ENCODE measurements at regions not wholly inside any gene's neighbourhood (a gene's known extent, or its start where the extent isn't known, plus 50 kb on each side); places are given as distances from the start of the nearest gene placed in this dataset.

DNA sequence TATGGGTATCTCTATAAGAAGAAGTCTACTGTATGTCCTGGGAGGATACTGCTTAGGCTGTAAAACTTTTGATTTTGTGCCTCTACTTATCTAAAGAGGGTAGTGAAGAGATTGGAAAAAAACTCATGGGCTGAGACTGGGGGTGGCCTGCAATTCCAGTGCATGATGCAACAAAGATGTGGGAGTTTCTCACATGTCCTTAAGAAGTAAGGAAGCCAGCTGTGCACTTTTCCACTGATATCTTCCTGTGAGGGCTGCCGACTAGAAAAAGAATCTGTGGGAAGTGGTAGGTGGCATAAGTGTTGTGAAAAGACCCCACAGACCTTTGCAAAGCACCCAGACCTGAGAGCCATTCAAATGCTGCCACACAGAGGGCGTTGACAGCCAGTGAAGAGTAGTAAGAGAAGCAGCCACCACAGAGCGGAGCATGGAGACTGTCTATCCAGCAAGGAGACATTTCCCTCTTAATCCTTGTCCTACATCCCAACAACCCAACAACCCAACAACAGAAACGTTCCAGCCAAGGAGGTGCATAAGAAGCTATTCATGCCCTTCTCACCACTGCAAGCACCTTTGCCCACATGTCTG, 65.1 kb downstream of the PFDN4 start:
- H3K4me3 ChIP-seq (ENCODE audit: control insufficient read depth, low read depth, low read length) = no peak overlapping the region
- DNase-seq (ENCODE audit: low read depth) = no peak
- TF ChIP-seq, protein P1, sequence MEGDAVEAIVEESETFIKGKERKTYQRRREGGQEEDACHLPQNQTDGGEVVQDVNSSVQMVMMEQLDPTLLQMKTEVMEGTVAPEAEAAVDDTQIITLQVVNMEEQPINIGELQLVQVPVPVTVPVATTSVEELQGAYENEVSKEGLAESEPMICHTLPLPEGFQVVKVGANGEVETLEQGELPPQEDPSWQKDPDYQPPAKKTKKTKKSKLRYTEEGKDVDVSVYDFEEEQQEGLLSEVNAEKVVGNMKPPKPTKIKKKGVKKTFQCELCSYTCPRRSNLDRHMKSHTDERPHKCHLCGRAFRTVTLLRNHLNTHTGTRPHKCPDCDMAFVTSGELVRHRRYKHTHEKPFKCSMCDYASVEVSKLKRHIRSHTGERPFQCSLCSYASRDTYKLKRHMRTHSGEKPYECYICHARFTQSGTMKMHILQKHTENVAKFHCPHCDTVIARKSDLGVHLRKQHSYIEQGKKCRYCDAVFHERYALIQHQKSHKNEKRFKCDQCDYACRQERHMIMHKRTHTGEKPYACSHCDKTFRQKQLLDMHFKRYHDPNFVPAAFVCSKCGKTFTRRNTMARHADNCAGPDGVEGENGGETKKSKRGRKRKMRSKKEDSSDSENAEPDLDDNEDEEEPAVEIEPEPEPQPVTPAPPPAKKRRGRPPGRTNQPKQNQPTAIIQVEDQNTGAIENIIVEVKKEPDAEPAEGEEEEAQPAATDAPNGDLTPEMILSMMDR (conservative IDR thresholded peaks at IDR 0.05; ENCODE audit: control insufficient read depth, insufficient read depth, low read depth, low read length) = no peak

DNA sequence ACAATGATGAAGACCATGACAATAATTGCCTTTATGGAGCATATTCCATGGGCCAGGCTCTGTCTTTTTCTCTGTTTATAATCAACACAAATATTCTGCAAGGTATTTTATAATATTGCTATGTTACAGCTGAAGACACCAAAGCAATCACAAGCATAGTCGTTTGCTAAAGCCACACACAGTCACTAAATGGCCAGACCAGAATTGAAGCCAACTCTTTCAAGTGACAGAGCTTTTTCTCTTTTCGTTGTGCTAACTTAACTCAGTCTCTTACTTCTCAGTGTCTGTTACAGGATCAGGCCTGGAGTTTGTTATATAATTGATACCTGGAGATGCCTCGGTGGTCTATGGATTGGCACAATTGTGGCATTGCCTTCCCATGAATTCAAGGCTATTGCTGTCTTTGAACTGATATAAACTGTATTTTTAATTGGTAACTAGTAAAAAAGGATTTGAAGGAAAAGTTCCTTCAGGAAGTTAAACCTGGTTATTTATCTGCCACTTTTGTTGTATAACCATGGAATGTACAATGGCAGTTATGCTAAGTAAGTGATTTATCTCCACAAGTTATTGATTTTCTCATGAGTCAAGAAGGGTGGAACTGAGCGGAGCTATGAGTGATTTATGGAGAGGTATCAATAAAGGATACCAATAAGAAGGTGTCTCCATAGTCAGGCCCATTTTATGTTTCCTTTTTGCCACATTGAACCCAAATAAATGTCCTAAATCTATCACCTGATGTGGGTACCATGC, 67.6 kb downstream of the PFDN4 start:
- no peak overlapping the region for H3K4me3 ChIP-seq (ENCODE audit: control insufficient read depth, low read depth, low read length)
- TF ChIP-seq, protein P1 (conservative IDR thresholded peaks at IDR 0.05; ENCODE audit: control insufficient read depth, insufficient read depth, low read depth, low read length) = no peak
- no peak for DNase-seq (ENCODE audit: low read depth)

DNA sequence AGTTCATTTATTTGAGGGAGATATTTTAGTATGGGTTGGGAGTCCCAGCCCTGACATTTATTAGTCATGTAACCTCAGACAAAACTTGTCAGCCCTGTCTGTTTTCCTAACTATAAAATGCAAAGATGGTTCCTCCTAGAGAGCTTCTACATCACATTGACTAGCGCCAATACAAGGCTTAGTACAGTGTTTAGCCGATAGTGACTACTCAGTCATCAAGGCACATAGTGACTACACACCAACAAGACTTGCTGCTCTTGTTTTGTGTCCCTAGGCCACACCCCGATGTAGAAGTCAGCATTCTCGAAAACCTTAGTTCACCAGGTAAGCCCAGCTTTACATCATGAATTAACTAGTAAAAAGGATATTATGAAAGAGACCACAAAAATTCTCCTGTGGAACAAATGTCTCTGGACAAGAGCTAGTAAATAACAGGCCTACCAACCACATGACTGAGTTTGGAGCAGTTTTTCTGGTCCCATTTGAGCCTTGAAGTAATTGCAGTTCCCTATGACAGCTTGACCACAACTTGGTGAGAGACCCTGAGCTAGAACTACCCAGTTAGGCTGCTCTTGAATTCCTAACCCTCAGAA, 68.8 kb downstream of the PFDN4 start:
- DNase-seq (ENCODE audit: low read depth) = no peak
- H3K4me3 ChIP-seq (ENCODE audit: control insufficient read depth, low read depth, low read length) = no peak overlapping the region
- TF ChIP-seq, protein P1 (conservative IDR thresholded peaks at IDR 0.05; ENCODE audit: control insufficient read depth, insufficient read depth, low read depth, low read length) = no peak

DNA sequence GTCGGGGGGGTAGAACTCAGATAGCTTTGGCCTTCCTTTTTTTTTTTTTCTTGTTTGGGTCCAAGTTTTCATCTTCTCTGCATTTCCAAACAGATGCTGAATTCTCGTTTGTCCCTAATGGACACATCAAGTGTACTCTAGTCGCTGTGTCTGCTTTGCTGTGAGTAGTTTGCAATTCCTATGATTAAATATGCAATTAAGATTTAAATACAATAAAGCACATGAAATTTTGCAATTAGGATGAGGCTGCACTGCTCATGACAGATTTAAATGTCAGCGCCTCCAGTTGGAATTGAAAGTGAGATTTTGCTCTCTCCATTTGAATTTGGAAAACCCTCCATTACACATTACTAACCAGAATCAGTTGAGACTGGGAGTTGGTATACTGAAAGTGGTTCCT, 70.4 kb downstream of the PFDN4 start:
- no peak overlapping the region for H3K4me3 ChIP-seq (ENCODE audit: control insufficient read depth, low read depth, low read length)
- no peak for DNase-seq (ENCODE audit: low read depth)
- TF ChIP-seq, protein P1 (conservative IDR thresholded peaks at IDR 0.05; ENCODE audit: control insufficient read depth, insufficient read depth, low read depth, low read length) = no peak

DNA sequence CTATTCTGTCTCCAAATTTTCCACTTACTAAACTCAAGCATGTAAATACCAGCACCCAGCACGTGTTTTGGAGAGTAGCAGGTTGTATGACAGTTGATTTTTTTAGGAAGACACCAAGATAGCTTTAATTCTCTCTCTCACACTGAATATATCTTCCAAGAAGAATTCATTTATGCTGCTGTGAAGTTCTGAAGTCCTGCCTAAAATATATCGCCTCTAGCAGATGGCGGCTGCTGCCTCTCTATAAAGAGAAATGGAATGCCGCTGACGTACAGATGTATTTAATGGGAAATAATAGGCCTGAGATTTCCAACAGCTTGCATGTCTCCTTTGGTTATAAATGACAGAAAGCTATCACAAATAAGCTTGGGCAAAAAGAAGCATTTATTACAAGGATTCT, 74.7 kb downstream of the PFDN4 start:
- TF ChIP-seq, protein P1 (conservative IDR thresholded peaks at IDR 0.05; ENCODE audit: control insufficient read depth, insufficient read depth, low read depth, low read length) = no peak
- no peak for DNase-seq (ENCODE audit: low read depth)
- H3K4me3 ChIP-seq (ENCODE audit: control insufficient read depth, low read depth, low read length) = no peak overlapping the region

DNA sequence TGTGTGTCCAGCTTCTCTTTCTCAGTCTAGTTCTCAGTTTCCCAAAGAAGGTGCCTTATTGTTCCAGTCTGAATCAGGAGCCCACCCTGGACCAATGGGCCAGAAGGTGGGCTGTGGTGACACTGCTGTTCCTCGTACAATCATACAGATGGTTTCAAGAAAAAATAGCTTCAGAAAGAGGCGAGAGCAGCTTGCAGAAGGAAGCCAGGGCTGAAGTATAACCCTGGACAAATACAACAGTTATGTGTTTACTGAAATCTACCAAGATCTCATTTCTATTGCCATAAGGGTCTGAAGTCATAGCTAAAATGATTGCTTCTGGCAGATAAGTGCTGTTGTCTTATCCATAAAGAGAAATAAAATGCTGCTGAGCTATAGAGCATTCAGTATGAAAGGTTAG, 75.4 kb downstream of the PFDN4 start:
- DNase-seq (ENCODE audit: low read depth) = no peak
- no peak overlapping the region for H3K4me3 ChIP-seq (ENCODE audit: control insufficient read depth, low read depth, low read length)
- TF ChIP-seq, protein P1 (conservative IDR thresholded peaks at IDR 0.05; ENCODE audit: control insufficient read depth, insufficient read depth, low read depth, low read length) = no peak
